DOHH2 (cell line): ENCODE measurements at regions not wholly inside any gene's neighbourhood (a gene's known extent, or its start where the extent isn't known, plus 50 kb on each side); places are given as distances from the start of the nearest gene placed in this dataset.

Experiments
- EZH2phosphoT487 ChIP-seq: fragments of 200-600 bp; sonication (generic); IDR thresholded peaks from 2 replicates; pipeline ENCODE4 v1.6.1; 2017; ENCODE audit warnings: borderline replicate concordance, mild to moderate bottlenecking, antibody characterized with exemption, low read length, moderate library complexity, mixed read lengths
- TF ChIP-seq, protein P1 (sequence below): fragments of 200-600 bp; sonication (generic); IDR thresholded peaks from one replicate; pipeline ENCODE4 v1.5.1; 2014; ENCODE audit warnings: antibody characterized with exemption, mild to moderate bottlenecking, low read depth, low read length; ENCODE audit not compliant: poor library complexity, severe bottlenecking

DNA sequence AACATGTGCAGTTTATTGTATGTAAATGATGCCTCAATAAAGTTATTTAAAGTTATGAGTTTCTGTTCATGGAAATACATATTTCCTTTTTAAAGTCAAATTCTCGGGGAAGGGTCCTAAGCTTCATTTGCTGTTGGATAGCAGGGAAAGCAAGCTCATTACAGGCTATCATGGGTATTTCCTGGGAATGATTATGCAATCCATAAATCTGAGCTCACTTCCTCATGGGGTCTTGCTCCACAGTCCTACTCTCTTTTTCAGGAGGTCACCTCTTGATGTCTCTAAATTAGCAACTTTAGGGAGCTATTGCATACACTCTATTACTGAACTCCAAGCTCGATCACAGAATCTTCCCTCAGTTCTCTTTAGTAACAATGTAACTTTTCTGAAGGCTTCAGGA lies 69.9 kb upstream of the TP63 start:
- TF ChIP-seq, protein P1, sequence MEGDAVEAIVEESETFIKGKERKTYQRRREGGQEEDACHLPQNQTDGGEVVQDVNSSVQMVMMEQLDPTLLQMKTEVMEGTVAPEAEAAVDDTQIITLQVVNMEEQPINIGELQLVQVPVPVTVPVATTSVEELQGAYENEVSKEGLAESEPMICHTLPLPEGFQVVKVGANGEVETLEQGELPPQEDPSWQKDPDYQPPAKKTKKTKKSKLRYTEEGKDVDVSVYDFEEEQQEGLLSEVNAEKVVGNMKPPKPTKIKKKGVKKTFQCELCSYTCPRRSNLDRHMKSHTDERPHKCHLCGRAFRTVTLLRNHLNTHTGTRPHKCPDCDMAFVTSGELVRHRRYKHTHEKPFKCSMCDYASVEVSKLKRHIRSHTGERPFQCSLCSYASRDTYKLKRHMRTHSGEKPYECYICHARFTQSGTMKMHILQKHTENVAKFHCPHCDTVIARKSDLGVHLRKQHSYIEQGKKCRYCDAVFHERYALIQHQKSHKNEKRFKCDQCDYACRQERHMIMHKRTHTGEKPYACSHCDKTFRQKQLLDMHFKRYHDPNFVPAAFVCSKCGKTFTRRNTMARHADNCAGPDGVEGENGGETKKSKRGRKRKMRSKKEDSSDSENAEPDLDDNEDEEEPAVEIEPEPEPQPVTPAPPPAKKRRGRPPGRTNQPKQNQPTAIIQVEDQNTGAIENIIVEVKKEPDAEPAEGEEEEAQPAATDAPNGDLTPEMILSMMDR: no peak
- TF ChIP-seq EZH2phosphoT487: no peak
